ENCODE measurements at regions not wholly inside any gene's neighbourhood (a gene's known extent, or its start where the extent isn't known, plus 50 kb on each side); places are given as distances from the start of the nearest gene placed in this dataset.
A peak's percentile ranks its signal among the peaks of the same experiment; 100 is the strongest.

DNA sequence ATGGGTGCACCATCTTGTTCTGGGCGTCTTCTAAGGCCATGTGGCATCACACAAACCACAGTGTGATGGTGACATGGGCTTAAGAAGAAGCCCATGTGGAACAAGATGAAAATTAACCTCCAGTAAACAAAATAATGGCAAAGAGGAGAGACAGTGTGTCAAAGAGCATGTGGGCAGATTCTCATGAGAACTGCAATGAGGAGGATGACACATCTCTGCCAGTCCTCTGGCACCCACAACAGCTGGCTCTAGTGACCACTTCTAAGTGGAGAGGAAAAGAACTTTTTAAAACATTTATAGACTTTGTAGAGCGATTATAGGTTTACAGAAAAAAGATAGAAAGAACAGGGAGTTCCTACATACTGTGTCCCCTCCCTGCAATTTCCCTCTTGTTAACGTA lies 401.4 kb downstream of the ATP23 start:
- no peak overlapping the region for H3K4me3 ChIP-seq (replicated peaks in 1 of 2; ENCODE audit: low read depth in 2 of 2, low read length in 2 of 2)
- no peak for DNase-seq (ENCODE audit: low read depth in 2 of 2)
- TF ChIP-seq, protein P1, sequence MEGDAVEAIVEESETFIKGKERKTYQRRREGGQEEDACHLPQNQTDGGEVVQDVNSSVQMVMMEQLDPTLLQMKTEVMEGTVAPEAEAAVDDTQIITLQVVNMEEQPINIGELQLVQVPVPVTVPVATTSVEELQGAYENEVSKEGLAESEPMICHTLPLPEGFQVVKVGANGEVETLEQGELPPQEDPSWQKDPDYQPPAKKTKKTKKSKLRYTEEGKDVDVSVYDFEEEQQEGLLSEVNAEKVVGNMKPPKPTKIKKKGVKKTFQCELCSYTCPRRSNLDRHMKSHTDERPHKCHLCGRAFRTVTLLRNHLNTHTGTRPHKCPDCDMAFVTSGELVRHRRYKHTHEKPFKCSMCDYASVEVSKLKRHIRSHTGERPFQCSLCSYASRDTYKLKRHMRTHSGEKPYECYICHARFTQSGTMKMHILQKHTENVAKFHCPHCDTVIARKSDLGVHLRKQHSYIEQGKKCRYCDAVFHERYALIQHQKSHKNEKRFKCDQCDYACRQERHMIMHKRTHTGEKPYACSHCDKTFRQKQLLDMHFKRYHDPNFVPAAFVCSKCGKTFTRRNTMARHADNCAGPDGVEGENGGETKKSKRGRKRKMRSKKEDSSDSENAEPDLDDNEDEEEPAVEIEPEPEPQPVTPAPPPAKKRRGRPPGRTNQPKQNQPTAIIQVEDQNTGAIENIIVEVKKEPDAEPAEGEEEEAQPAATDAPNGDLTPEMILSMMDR (IDR thresholded peaks at IDR 0.05; ENCODE audit: low read depth, low read length): no peak

DNA sequence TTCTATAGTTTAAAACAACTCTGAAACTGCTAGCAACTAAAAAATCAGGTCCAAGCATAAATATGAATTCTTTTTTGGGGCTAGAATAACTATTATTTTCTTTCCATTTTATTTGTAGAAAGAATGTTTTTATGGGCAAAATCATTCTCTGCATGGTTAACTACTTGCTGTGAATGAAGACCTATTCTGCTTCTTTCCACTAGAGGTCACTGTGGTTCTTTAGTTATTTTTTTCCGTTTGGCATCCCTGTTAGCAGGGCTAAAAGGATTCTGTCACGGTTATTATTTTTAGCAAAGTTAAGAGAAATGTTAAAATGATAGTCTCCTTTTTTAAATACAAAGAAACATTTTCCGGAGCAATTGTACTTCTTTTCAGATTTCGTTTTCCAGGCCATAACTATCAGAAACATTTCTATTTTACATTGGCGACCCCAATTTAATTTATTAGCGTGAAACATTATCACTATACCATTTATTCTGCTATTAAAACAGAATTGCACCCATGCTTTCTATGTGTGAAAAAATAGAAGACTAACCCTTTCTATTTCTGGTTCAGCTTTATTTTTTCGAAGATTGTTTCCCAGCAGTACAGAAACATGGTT lies 404.8 kb downstream of the ATP23 start:
- TF ChIP-seq, protein P1 (IDR thresholded peaks at IDR 0.05; ENCODE audit: low read depth, low read length): peak; percentile 68
- peak; percentile 66 to 68 for DNase-seq (ENCODE audit: low read depth in 2 of 2)
- H3K4me3 ChIP-seq (replicated peaks in 1 of 2; ENCODE audit: low read depth in 2 of 2, low read length in 2 of 2): no peak overlapping the region

DNA sequence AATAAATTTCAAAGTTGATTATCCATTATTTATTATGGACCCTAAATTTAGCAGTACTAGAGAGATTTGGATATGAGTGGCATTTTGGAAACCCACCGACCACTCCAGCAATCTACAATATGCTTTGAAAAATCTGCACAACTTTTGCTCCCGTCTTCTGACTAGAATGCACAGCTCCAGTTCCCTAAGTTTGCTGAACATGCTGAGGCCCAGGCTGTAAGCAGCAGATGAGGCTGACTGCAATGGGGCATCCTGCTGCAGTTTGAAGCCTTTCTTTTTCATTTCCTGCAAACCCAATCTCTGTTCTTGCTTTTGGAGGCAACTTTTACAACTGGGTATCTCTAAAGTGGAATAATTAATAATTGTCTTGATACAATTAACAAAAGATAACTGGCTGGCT lies 405.8 kb downstream of the ATP23 start:
- TF ChIP-seq, protein P1 (IDR thresholded peaks at IDR 0.05; ENCODE audit: low read depth, low read length): no peak
- no peak for DNase-seq (ENCODE audit: low read depth in 2 of 2)
- no peak overlapping the region for H3K4me3 ChIP-seq (replicated peaks in 1 of 2; ENCODE audit: low read depth in 2 of 2, low read length in 2 of 2)

DNA sequence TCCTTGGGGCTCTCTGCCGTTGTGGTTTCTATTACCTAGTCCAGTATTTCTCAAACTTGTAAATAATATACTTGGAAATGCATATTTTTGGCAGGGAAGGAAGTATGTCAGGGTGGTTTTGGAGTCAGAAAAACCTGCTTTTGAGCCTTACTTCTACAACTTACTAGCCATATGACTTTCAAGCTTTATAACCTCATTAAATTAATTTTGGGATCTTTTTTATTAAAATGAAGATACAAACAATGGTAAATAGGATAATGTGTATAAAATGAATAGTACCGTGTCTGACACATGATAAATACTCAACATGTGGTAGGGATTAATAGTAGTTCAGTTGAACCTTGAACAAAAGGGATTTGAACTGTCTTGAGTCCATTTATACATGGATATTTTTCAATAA lies 406.3 kb downstream of the ATP23 start:
- no peak overlapping the region for H3K4me3 ChIP-seq (replicated peaks in 1 of 2; ENCODE audit: low read depth in 2 of 2, low read length in 2 of 2)
- TF ChIP-seq, protein P1 (IDR thresholded peaks at IDR 0.05; ENCODE audit: low read depth, low read length): no peak
- DNase-seq (ENCODE audit: low read depth in 2 of 2): no peak

DNA sequence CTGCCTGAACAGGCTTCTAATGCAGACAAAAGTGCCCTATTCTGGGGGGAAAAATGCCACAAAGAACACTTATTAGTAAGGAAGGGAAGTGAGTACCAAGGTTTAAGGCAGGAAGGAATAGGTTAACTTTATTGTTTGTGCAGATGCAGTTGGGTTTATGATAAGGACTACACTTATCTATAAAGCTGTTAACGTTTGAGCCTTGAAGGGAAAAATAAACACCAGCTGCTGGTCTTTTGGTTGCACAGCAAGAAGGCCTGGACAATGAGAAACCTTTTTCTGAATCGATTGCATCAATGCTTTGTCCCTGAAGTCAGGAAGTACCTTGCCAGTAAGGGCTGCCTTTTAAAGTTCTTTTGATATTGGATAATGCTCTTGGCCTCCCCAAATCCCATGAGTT lies 407.8 kb downstream of the ATP23 start:
- peak in 1 of 2 donors; percentile 50 for DNase-seq (ENCODE audit: low read depth in 2 of 2)
- no peak overlapping the region for H3K4me3 ChIP-seq (replicated peaks in 1 of 2; ENCODE audit: low read depth in 2 of 2, low read length in 2 of 2)
- TF ChIP-seq, protein P1 (IDR thresholded peaks at IDR 0.05; ENCODE audit: low read depth, low read length): no peak

DNA sequence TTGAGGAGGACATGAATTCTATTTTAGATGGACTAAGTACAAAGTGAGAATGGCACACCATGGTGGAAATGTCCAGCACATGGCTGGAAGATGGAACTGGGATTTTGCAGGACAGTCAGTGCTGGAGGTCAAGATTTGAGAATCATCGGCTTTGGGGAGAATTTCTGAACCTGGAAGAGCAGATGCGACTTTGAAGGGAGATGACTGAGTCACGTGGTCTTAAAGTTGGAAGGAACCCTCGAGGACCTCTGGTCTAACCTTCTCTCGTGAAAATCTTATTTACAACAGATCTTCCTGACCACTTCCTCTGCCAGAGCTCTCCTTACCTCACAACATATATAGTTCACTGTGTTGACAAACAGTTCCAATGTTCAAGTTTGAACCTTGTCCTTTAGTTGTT lies 415.4 kb downstream of the ATP23 start:
- TF ChIP-seq, protein P1 (IDR thresholded peaks at IDR 0.05; ENCODE audit: low read depth, low read length): no peak
- no peak for DNase-seq (ENCODE audit: low read depth in 2 of 2)
- no peak overlapping the region for H3K4me3 ChIP-seq (replicated peaks in 1 of 2; ENCODE audit: low read depth in 2 of 2, low read length in 2 of 2)

DNA sequence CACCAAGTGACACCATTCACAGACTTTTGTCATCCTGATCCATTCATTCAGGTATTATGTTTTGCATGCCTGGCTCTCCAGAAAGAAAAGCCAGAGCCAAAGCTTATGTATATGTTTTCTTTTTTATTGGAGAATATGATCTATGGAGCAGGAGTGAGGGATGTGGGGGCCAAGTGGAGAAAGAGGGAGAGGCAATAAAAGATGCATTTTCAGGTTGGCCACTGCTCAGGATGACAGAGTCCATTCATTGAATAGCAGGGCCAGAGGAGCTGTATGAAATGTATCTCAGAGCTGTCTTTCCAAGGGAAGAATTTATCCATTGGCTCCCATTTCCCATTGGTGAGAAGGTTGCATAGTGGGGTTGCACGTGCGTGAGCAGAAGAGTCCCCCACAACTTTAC lies 416.1 kb downstream of the ATP23 start:
- TF ChIP-seq, protein P1 (IDR thresholded peaks at IDR 0.05; ENCODE audit: low read depth, low read length): no peak
- H3K4me3 ChIP-seq (replicated peaks in 1 of 2; ENCODE audit: low read depth in 2 of 2, low read length in 2 of 2): no peak overlapping the region
- no peak for DNase-seq (ENCODE audit: low read depth in 2 of 2)

Measured in cardiac fibroblast (primary cell).